ENCODE measurements at regions not wholly inside any gene's neighbourhood (a gene's known extent, or its start where the extent isn't known, plus 50 kb on each side); places are given as distances from the start of the nearest gene placed in this dataset.

DNA sequence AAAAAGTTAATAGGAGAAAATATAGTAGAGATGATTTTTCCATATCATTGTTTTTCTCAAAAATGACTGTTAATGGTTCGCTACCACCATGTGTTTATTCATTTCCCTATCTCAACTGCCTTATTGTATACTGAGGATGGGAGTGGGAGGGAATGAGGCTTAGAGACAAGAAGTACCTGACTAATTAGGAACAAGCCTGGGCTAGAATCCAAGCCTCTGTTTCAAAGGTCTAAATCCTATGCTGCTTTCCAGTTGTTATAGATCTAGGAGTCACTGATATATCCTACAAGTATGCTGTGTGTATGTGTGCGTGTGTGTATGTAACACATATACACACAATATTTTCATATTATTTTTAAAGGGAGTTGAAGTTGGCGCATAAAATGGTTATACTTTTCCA is 465.9 kb downstream of the EPHA4 start:
- TF ChIP-seq POLR2A (IDR thresholded peaks at IDR 0.05): no peak
- no peak for TF ChIP-seq POLR2AphosphoS5 (IDR thresholded peaks at IDR 0.05)
